Right ventricle myocardium inferior (tissue), 1 donor: ENCODE measurements at regions not wholly inside any gene's neighbourhood (a gene's known extent, or its start where the extent isn't known, plus 50 kb on each side); places are given as distances from the start of the nearest gene placed in this dataset.

Experiments
- ATAC-seq: fragments of 200-7000 bp; cut with Tn5 transposase; one replicate; pipeline ENCODE4 v1.9.1; 2020; ENCODE audit warnings: mild to moderate bottlenecking, moderate library complexity
- DNase-seq: peaks from one replicate; pipeline ENCODE4 v3.0.0; 2021; ENCODE audit errors: missing footprints
- intact Hi-C: fragments of 100-400 bp; cut with DNase I; formaldehyde crosslinking; loops from one replicate; pipeline ENCODE4 v1.11.0; 2022
- donor health status: DM: no; HTN: yes; CAD: no; lungs with severe emphysema.

- DNase-seq (no peak), ATAC-seq (no peak)
- intact Hi-C loops: no loop called here
These were observed 272.8 kb upstream of the KCNJ16 start for GRCh38 chr17:69802045-69802740.

- ATAC-seq (no peak), DNase-seq (no peak)
- intact Hi-C loops: no loop called here
These were observed 265.7 kb upstream of the KCNJ16 start for GRCh38 chr17:69809331-69809730.

GRCh38 chr17:69810326-69810965 lies 264.6 kb upstream of the KCNJ16 start:
- intact Hi-C loops: no loop called here
- DNase-seq: no peak
- no peak for ATAC-seq

- no peak for ATAC-seq
- no peak for DNase-seq
- intact Hi-C loops: no loop called here
These were observed 262.7 kb upstream of the KCNJ16 start for GRCh38 chr17:69812240-69812837.

GRCh38 chr17:69814031-69814430 lies 261.0 kb upstream of the KCNJ16 start:
- DNase-seq: no peak
- no peak for ATAC-seq
- intact Hi-C loops: no loop called here

- DNase-seq: no peak
- ATAC-seq: no peak
- intact Hi-C loops: no loop called here
These were observed 259.6 kb upstream of the KCNJ16 start for GRCh38 chr17:69815406-69815805.

GRCh38 chr17:69818467-69818866 lies 256.6 kb upstream of the KCNJ16 start:
- DNase-seq (no peak), ATAC-seq (no peak)
- intact Hi-C loops: no loop called here

- intact Hi-C loops: no loop called here
- ATAC-seq (no peak), DNase-seq (no peak)
These were observed 255.5 kb upstream of the KCNJ16 start for GRCh38 chr17:69819316-69820087.

- no peak for DNase-seq
- no peak for ATAC-seq
- intact Hi-C loops: no loop called here
These were observed 254.1 kb upstream of the KCNJ16 start for GRCh38 chr17:69820876-69821473.

GRCh38 chr17:69822314-69822875 lies 252.6 kb upstream of the KCNJ16 start:
- intact Hi-C loops: no loop called here

GRCh38 chr17:69828087-69828486 lies 246.9 kb upstream of the KCNJ16 start:
- intact Hi-C loops: no loop called here
- ATAC-seq (peak; percentile 50), DNase-seq (no peak)

More at GRCh38 chr17:69822314-69822875, 252.6 kb upstream of the KCNJ16 start:
- ATAC-seq (no peak), DNase-seq (no peak)

- DNase-seq: no peak
- intact Hi-C loops: no loop called here
- no peak for ATAC-seq
These were observed 240.5 kb upstream of the KCNJ16 start for GRCh38 chr17:69834494-69834893.

GRCh38 chr17:69851736-69852135 lies 223.3 kb upstream of the KCNJ16 start:
- intact Hi-C loops: no loop called here
- ATAC-seq (no peak), DNase-seq (no peak)

GRCh38 chr17:69853541-69854224 lies 221.3 kb upstream of the KCNJ16 start:
- intact Hi-C loops: no loop called here
- ATAC-seq: peak; percentile 56

GRCh38 chr17:69854225-69854780 lies 220.7 kb upstream of the KCNJ16 start:
- DNase-seq (no peak), ATAC-seq (no peak)
- intact Hi-C loops: no loop called here

More at GRCh38 chr17:69853541-69854224, 221.3 kb upstream of the KCNJ16 start:
- DNase-seq: no peak

GRCh38 chr17:69856946-69857345 lies 218.1 kb upstream of the KCNJ16 start:
- no peak for DNase-seq
- intact Hi-C loops: no loop called here
- no peak for ATAC-seq

GRCh38 chr17:69857412-69857835 lies 217.6 kb upstream of the KCNJ16 start:
- DNase-seq (no peak), ATAC-seq (no peak)
- intact Hi-C loops: no loop called here

GRCh38 chr17:69858460-69858859 lies 216.6 kb upstream of the KCNJ16 start:
- ATAC-seq (no peak), DNase-seq (no peak)
- intact Hi-C loops: no loop called here
